ENCODE measurements at regions not wholly inside any gene's neighbourhood (a gene's known extent, or its start where the extent isn't known, plus 50 kb on each side); places are given as distances from the start of the nearest gene placed in this dataset.

- TF ChIP-seq, protein P1, sequence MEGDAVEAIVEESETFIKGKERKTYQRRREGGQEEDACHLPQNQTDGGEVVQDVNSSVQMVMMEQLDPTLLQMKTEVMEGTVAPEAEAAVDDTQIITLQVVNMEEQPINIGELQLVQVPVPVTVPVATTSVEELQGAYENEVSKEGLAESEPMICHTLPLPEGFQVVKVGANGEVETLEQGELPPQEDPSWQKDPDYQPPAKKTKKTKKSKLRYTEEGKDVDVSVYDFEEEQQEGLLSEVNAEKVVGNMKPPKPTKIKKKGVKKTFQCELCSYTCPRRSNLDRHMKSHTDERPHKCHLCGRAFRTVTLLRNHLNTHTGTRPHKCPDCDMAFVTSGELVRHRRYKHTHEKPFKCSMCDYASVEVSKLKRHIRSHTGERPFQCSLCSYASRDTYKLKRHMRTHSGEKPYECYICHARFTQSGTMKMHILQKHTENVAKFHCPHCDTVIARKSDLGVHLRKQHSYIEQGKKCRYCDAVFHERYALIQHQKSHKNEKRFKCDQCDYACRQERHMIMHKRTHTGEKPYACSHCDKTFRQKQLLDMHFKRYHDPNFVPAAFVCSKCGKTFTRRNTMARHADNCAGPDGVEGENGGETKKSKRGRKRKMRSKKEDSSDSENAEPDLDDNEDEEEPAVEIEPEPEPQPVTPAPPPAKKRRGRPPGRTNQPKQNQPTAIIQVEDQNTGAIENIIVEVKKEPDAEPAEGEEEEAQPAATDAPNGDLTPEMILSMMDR (IDR thresholded peaks at IDR 0.05): no peak
- no peak for TF ChIP-seq POLR2A (IDR thresholded peaks at IDR 0.05)
These were observed 586.3 kb upstream of the SALL3 start for GRCh38 chr18:78393086-78393862.

Measured in heart left ventricle (tissue), 13 donors.